ENCODE measurements at regions not wholly inside any gene's neighbourhood (a gene's known extent, or its start where the extent isn't known, plus 50 kb on each side); places are given as distances from the start of the nearest gene placed in this dataset.

DNA sequence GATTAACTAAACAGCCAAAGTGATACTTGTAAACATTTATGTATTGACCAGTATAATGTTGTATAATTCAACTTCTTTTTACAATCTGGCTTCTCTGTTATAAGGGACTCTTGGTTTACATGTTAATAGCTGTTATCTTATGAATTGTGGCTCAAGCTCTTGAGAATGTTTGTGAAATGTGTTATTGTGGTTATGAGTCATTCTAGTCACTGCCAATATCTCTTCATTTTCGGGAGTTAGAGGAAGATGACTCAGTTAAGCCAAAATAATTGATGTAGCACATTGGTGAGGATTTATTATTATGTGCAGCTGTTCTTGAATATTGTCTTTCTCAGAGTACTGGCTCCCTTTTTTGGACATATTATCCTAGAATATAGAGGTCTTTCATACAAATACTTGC is 655.2 kb upstream of the RIOK2 start:
- no peak overlapping the region for H3K4me3 Mint-ChIP-seq
- no peaks in the 10 kb centered on the region for H3K9me3 Mint-ChIP-seq (ENCODE audit: low read depth)
- H3K4me1 Mint-ChIP-seq = peaks cover 4% of the 10 kb centered on the region
- H3K27me3 Mint-ChIP-seq = peaks cover 3% of the 10 kb centered on the region
- H3K36me3 Mint-ChIP-seq (ENCODE audit: low read depth) = no peaks in the 10 kb centered on the region
- no peak overlapping the region for H3K27ac Mint-ChIP-seq
- DNase-seq = no peak
- ATAC-seq = peak; percentile 42
- POLR2A ChIA-PET = no interaction called here
- intact Hi-C loops (cut with DNase I, micrococcal nuclease) = no loop called here
- CTCF ChIA-PET = no interaction called here

- H3K4me3 Mint-ChIP-seq = no peak overlapping the region
- no peaks in the 10 kb centered on the region for H3K9me3 Mint-ChIP-seq (ENCODE audit: low read depth)
- ChIA-PET CTCF (no interaction called here), POLR2A (no interaction called here)
- intact Hi-C loops (cut with DNase I, micrococcal nuclease) = no loop called here
- no peak for DNase-seq
- no peaks in the 10 kb centered on the region for H3K36me3 Mint-ChIP-seq (ENCODE audit: low read depth)
- H3K27me3 Mint-ChIP-seq = peaks cover 3% of the 10 kb centered on the region
- H3K4me1 Mint-ChIP-seq = peaks cover 4% of the 10 kb centered on the region
- no peak overlapping the region for H3K27ac Mint-ChIP-seq
- no peak for ATAC-seq
These were observed 656.5 kb upstream of the RIOK2 start for GRCh38 chr5:97839341-97840086.

- H3K9me3 Mint-ChIP-seq (ENCODE audit: low read depth) = no peaks in the 10 kb centered on the region
- H3K36me3 Mint-ChIP-seq (ENCODE audit: low read depth) = no peaks in the 10 kb centered on the region
- CTCF ChIA-PET = no interaction called here
- POLR2A ChIA-PET = no interaction called here
- DNase-seq (no peak), ATAC-seq (no peak)
- H3K4me1 Mint-ChIP-seq = peaks cover 4% of the 10 kb centered on the region
- peaks cover 3% of the 10 kb centered on the region for H3K27me3 Mint-ChIP-seq
- intact Hi-C loops (cut with DNase I, micrococcal nuclease) = no loop called here
- H3K4me3 Mint-ChIP-seq = no peak overlapping the region
- no peak overlapping the region for H3K27ac Mint-ChIP-seq
These were observed 657.6 kb upstream of the RIOK2 start for GRCh38 chr5:97840643-97841042.

DNA sequence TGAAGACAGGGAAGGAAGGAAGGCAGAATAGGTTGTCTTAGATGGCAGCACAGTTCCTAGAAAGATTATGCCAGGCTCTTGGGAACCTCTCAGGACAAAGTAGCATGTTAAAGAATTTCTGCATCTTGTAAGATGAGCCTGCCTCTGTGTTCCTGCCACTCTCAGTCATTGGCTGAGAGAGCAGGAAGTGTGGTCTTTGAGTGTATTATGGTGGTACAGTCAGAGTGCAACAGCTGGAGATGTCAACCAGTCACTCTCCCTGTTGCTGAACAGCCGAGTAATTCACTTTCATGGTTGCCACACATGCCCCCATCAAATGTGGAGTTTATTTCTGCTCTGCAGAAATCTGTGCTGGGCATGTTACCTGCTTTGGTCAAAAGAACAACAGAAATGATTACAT is 659.6 kb upstream of the RIOK2 start:
- Mint-ChIP-seq H3K36me3 (ENCODE audit: low read depth) (no peaks in the 10 kb centered on the region), H3K4me1 (peaks cover 4% of the 10 kb centered on the region), H3K27me3 (no peaks in the 10 kb centered on the region), H3K9me3 (ENCODE audit: low read depth) (no peaks in the 10 kb centered on the region), H3K4me3 (no peak overlapping the region), H3K27ac (no peak overlapping the region)
- intact Hi-C loops (cut with DNase I, micrococcal nuclease) = no loop called here
- no peak for DNase-seq
- CTCF ChIA-PET = no interaction called here
- POLR2A ChIA-PET = no interaction called here
- no peak for ATAC-seq

GRCh38 chr5:97844797-97845196 is 661.8 kb upstream of the RIOK2 start:
- no peaks in the 10 kb centered on the region for H3K27me3 Mint-ChIP-seq
- H3K27ac Mint-ChIP-seq = no peak overlapping the region
- ChIA-PET POLR2A (no interaction called here), CTCF (no interaction called here)
- H3K4me1 Mint-ChIP-seq = no peaks in the 10 kb centered on the region
- H3K9me3 Mint-ChIP-seq (ENCODE audit: low read depth) = peaks cover 2% of the 10 kb centered on the region
- no peak for DNase-seq
- H3K4me3 Mint-ChIP-seq = no peak overlapping the region
- intact Hi-C loops (cut with DNase I, micrococcal nuclease) = no loop called here
- ATAC-seq = no peak
- no peaks in the 10 kb centered on the region for H3K36me3 Mint-ChIP-seq (ENCODE audit: low read depth)

GRCh38 chr5:97846643-97847042 is 663.6 kb upstream of the RIOK2 start:
- Mint-ChIP-seq H3K27me3 (no peaks in the 10 kb centered on the region), H3K9me3 (ENCODE audit: low read depth) (peaks cover 2% of the 10 kb centered on the region), H3K4me1 (no peaks in the 10 kb centered on the region), H3K4me3 (no peak overlapping the region), H3K36me3 (ENCODE audit: low read depth) (no peaks in the 10 kb centered on the region), H3K27ac (no peak overlapping the region)
- ChIA-PET POLR2A (no interaction called here), CTCF (no interaction called here)
- DNase-seq = no peak
- ATAC-seq = no peak
- intact Hi-C loops (cut with DNase I, micrococcal nuclease) = no loop called here

DNA sequence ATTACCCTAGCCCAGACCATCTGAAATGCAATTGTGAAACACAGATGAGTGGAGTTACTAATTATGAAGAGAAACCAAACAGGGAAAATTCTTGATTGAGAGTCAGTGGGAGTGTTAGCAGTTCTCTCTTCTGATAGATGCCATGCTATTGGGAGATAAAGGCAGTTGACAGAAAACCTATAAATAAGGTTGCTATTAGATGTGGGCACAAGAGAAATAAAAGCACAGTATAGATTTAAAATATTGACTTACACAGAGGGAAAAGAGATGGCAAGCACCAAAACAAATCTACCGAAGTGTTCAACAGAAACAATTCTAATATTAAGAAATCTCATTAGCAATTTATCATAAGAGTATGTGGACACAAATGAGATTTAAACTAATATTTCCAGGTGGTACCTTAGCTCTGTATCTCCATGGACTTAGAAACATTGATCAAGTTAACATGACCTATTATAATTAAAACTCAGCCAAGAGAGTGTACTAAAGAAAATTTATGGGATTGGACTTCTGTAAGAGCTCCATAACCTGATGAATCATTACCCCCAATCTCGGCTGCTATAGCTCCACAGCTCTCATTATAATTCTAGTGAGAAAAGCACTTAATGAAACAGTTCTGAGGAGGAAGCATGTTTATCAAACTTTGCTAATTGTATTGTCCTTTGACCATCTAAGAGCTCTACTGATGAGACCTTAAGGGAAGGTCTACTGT is 665.0 kb upstream of the RIOK2 start:
- Mint-ChIP-seq H3K27ac (no peak overlapping the region), H3K4me1 (no peaks in the 10 kb centered on the region), H3K36me3 (ENCODE audit: low read depth) (no peaks in the 10 kb centered on the region), H3K4me3 (no peak overlapping the region), H3K9me3 (ENCODE audit: low read depth) (peaks cover 2% of the 10 kb centered on the region), H3K27me3 (no peaks in the 10 kb centered on the region)
- DNase-seq (no peak), ATAC-seq (no peak)
- POLR2A ChIA-PET = no interaction called here
- CTCF ChIA-PET = no interaction called here
- intact Hi-C loops (cut with DNase I, micrococcal nuclease) = no loop called here

DNA sequence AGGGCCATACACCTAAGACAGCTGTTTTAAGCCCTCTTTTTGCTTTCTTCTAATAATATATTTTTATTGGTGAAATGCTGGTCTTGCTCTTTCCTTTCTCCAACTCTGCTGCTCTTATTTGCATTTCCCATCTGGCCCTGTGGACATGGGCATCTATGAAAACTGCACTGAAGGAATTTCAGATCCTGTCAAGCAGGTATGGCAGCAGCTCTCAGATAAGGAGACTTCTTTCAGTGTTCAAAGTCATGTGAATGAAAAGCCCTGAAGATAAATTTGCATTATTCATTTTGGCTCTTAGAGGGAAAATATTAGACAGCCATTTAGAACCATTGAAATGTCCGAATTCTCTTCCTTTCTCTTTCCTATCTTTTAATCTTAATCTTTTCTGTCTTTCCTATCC is 668.0 kb upstream of the RIOK2 start:
- ChIA-PET CTCF (no interaction called here), POLR2A (no interaction called here)
- H3K27ac Mint-ChIP-seq = no peak overlapping the region
- H3K4me3 Mint-ChIP-seq = no peak overlapping the region
- ATAC-seq (no peak), DNase-seq (no peak)
- no peaks in the 10 kb centered on the region for H3K36me3 Mint-ChIP-seq (ENCODE audit: low read depth)
- intact Hi-C loops (cut with DNase I, micrococcal nuclease) = no loop called here
- H3K27me3 Mint-ChIP-seq = no peaks in the 10 kb centered on the region
- H3K4me1 Mint-ChIP-seq = no peaks in the 10 kb centered on the region
- peaks cover 2% of the 10 kb centered on the region for H3K9me3 Mint-ChIP-seq (ENCODE audit: low read depth)

- no peak for ATAC-seq
- no peaks in the 10 kb centered on the region for H3K27me3 Mint-ChIP-seq
- ChIA-PET POLR2A (no interaction called here), CTCF (no interaction called here)
- H3K9me3 Mint-ChIP-seq (ENCODE audit: low read depth) = peaks cover 5% of the 10 kb centered on the region
- intact Hi-C loops (cut with DNase I, micrococcal nuclease) = no loop called here
- DNase-seq = no peak
- H3K4me1 Mint-ChIP-seq = no peaks in the 10 kb centered on the region
- no peak overlapping the region for H3K4me3 Mint-ChIP-seq
- no peak overlapping the region for H3K27ac Mint-ChIP-seq
- H3K36me3 Mint-ChIP-seq (ENCODE audit: low read depth) = no peaks in the 10 kb centered on the region
These were observed 672.1 kb upstream of the RIOK2 start for GRCh38 chr5:97854871-97855762.

GRCh38 chr5:97874491-97874890 is 691.4 kb upstream of the RIOK2 start:
- H3K27me3 Mint-ChIP-seq = no peaks in the 10 kb centered on the region
- H3K4me1 Mint-ChIP-seq = no peaks in the 10 kb centered on the region
- intact Hi-C loops (cut with DNase I, micrococcal nuclease) = no loop called here
- ChIA-PET CTCF (no interaction called here), POLR2A (no interaction called here)
- H3K36me3 Mint-ChIP-seq (ENCODE audit: low read depth) = no peaks in the 10 kb centered on the region
- no peak overlapping the region for H3K4me3 Mint-ChIP-seq
- ATAC-seq (no peak), DNase-seq (no peak)
- H3K9me3 Mint-ChIP-seq (ENCODE audit: low read depth) = peaks cover 2% of the 10 kb centered on the region
- H3K27ac Mint-ChIP-seq = no peak overlapping the region

- POLR2A ChIA-PET = no interaction called here
- DNase-seq (no peak), ATAC-seq (no peak)
- Mint-ChIP-seq H3K27ac (no peak overlapping the region), H3K4me1 (no peaks in the 10 kb centered on the region), H3K9me3 (ENCODE audit: low read depth) (no peaks in the 10 kb centered on the region), H3K27me3 (no peaks in the 10 kb centered on the region), H3K36me3 (ENCODE audit: low read depth) (no peaks in the 10 kb centered on the region), H3K4me3 (no peak overlapping the region)
- CTCF ChIA-PET = no interaction called here
- intact Hi-C loops (cut with DNase I, micrococcal nuclease) = no loop called here
These were observed 693.2 kb upstream of the RIOK2 start for GRCh38 chr5:97876272-97876671.

GRCh38 chr5:97877588-97877987 is 694.5 kb upstream of the RIOK2 start:
- DNase-seq (no peak), ATAC-seq (no peak)
- intact Hi-C loops (cut with DNase I, micrococcal nuclease) = no loop called here
- no peaks in the 10 kb centered on the region for H3K9me3 Mint-ChIP-seq (ENCODE audit: low read depth)
- no peaks in the 10 kb centered on the region for H3K27me3 Mint-ChIP-seq
- H3K4me1 Mint-ChIP-seq = no peaks in the 10 kb centered on the region
- ChIA-PET POLR2A (no interaction called here), CTCF (interaction anchor here (0.5 kb wide), 1 partner anchor 628 kb away, joined by 3 read pairs; no protein-coding TSS in a partner anchor)
- no peak overlapping the region for H3K4me3 Mint-ChIP-seq
- H3K36me3 Mint-ChIP-seq (ENCODE audit: low read depth) = no peaks in the 10 kb centered on the region
- no peak overlapping the region for H3K27ac Mint-ChIP-seq
